Vagina (tissue), 2 donors: ENCODE measurements at regions not wholly inside any gene's neighbourhood (a gene's known extent, or its start where the extent isn't known, plus 50 kb on each side); places are given as distances from the start of the nearest gene placed in this dataset.
"Not testable (repeated sequence)": the region's sequence is repeated elsewhere in the genome, so short reads cannot be mapped to it uniquely, and the experiment has no call there.

Source experiments
- DNase-seq, 2 donors: peaks; one replicate each; pipeline ENCODE4 v3.0.0-alpha.2; 2017; ENCODE audit errors: extremely low spot score in 2 of 2
- H3K27ac ChIP-seq: fragments of 200-600 bp; sonication (generic); one replicate; pipeline ENCODE4 v1.5.1; 2019
- H3K27me3 ChIP-seq: fragments of 200-600 bp; sonication (generic); one replicate; pipeline ENCODE4 v1.5.1; 2019
- H3K36me3 ChIP-seq, 2 donors: fragments of 200-600 bp; sonication (generic); one replicate each; pipeline ENCODE4 v1.5.1; 2017 to 2019
- H3K4me1 ChIP-seq: fragments of 200-600 bp; sonication (generic); one replicate; pipeline ENCODE4 v1.5.1; 2019
- H3K4me3 ChIP-seq, 2 donors: fragments of 200-600 bp; sonication (generic); 1 replicate in 1 of 2; 2 replicates in 1 of 2; pipeline ENCODE4 v1.5.1; 2016 to 2019
- H3K9me3 ChIP-seq: fragments of 200-600 bp; sonication (generic); one replicate; pipeline ENCODE4 v1.5.1; 2019
- POLR2A ChIP-seq, 2 donors: fragments of 450-650 bp; IDR thresholded peaks; one replicate each; pipeline ENCODE4 v1.6.1; 2017; ENCODE audit warnings: antibody characterized with exemption in 2 of 2, mild to moderate bottlenecking in 2 of 2, moderate library complexity in 2 of 2
- POLR2AphosphoS5 ChIP-seq, 2 donors: sonication (generic); formaldehyde crosslinking; IDR thresholded peaks; one replicate each; pipeline ENCODE4 v1.9.0; 2017; ENCODE audit warnings: antibody characterized with exemption in 2 of 2, mild to moderate bottlenecking in 2 of 2, low read depth in 1 of 2; ENCODE audit not compliant: insufficient read depth in 1 of 2
- intact Hi-C: fragments of 100-400 bp; cut with DNase I; formaldehyde crosslinking; loops from one replicate; pipeline ENCODE4 v1.15.1; 2023
- TF ChIP-seq, protein P1 (sequence below), 3 experiments: fragments of 450-650 bp in 2 of 3; fragments of 200-600 bp in 1 of 3; sonication (generic) in 1 of 3; IDR thresholded peaks; one replicate each; pipeline ENCODE4 v1.5.1; 2017 to 2019; ENCODE audit warnings: antibody characterized with exemption in 3 of 3, mild to moderate bottlenecking in 2 of 3, moderate library complexity in 2 of 3

DNA sequence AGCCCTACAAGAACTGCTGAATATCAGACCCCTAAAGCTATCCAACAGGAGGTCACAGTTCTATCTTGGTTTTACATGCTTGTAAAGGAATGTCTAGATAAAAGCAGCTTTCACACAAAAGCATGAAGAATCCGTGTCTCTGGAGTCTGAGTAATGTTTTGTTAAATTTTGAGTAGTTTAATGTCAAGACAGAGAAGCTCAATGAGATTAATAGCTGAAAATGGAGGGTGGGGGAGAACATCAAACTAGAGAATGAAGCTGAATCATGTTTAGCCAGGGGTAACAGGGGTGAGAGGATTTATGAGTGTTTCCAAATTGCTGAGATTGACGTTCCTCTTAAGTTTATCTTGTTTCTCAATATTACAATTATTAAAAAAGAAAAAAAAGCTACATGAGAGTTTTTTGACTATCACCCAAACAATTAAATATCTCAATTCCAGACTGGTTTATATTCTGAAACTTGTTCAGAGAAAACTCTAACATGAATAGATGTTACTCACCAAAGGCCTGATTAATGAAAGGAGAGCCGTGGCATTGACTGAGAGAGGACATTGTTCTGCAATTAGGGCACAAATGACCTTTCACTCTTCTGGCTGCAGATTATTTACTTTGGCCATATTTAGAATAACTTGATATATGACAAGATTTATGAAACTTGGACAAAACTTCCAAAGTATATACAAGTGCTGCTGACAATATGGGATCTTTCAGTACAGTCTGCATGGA, 266.4 kb upstream of the ETAA1 start:
- no peaks in the 10 kb centered on the region for H3K27me3 ChIP-seq
- no peaks in the 10 kb centered on the region for H3K9me3 ChIP-seq
- no peaks in the 10 kb centered on the region for H3K4me1 ChIP-seq
- TF ChIP-seq, protein P1, sequence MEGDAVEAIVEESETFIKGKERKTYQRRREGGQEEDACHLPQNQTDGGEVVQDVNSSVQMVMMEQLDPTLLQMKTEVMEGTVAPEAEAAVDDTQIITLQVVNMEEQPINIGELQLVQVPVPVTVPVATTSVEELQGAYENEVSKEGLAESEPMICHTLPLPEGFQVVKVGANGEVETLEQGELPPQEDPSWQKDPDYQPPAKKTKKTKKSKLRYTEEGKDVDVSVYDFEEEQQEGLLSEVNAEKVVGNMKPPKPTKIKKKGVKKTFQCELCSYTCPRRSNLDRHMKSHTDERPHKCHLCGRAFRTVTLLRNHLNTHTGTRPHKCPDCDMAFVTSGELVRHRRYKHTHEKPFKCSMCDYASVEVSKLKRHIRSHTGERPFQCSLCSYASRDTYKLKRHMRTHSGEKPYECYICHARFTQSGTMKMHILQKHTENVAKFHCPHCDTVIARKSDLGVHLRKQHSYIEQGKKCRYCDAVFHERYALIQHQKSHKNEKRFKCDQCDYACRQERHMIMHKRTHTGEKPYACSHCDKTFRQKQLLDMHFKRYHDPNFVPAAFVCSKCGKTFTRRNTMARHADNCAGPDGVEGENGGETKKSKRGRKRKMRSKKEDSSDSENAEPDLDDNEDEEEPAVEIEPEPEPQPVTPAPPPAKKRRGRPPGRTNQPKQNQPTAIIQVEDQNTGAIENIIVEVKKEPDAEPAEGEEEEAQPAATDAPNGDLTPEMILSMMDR (IDR thresholded peaks at IDR 0.05) = no peak
- TF ChIP-seq POLR2AphosphoS5 (IDR thresholded peaks at IDR 0.05; ENCODE audit: insufficient read depth in 1 of 2, low read depth in 1 of 2) = no peak
- no peak overlapping the region for H3K4me3 ChIP-seq
- no peaks in the 10 kb centered on the region for H3K36me3 ChIP-seq
- H3K27ac ChIP-seq = no peak overlapping the region
- intact Hi-C loops = no loop called here
- no peak for DNase-seq

DNA sequence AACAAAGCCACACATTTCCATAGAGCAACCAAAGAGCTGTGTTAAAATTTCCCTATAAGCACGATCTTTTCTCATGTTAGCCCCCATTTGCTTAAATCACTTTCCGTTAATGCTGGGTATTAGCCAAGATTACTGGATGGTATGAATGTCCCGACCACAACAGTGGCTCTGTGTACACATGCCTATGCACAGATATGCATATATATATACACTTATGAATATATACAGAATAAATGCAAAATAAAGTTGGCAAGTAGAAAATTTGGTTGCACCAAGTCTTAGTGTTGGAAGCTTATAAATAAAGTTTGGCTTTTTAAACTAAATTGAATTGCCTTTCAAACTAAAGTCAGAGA, 265.9 kb upstream of the ETAA1 start:
- H3K36me3 ChIP-seq = no peaks in the 10 kb centered on the region
- DNase-seq = no peak
- intact Hi-C loops = no loop called here
- no peak overlapping the region for H3K27ac ChIP-seq
- no peaks in the 10 kb centered on the region for H3K4me1 ChIP-seq
- no peak for TF ChIP-seq POLR2AphosphoS5 (IDR thresholded peaks at IDR 0.05; ENCODE audit: insufficient read depth in 1 of 2, low read depth in 1 of 2)
- TF ChIP-seq, protein P1 (IDR thresholded peaks at IDR 0.05) = no peak
- no peak for TF ChIP-seq POLR2A (IDR thresholded peaks at IDR 0.05)
- H3K4me3 ChIP-seq = no peak overlapping the region
- no peaks in the 10 kb centered on the region for H3K9me3 ChIP-seq
- no peaks in the 10 kb centered on the region for H3K27me3 ChIP-seq

DNA sequence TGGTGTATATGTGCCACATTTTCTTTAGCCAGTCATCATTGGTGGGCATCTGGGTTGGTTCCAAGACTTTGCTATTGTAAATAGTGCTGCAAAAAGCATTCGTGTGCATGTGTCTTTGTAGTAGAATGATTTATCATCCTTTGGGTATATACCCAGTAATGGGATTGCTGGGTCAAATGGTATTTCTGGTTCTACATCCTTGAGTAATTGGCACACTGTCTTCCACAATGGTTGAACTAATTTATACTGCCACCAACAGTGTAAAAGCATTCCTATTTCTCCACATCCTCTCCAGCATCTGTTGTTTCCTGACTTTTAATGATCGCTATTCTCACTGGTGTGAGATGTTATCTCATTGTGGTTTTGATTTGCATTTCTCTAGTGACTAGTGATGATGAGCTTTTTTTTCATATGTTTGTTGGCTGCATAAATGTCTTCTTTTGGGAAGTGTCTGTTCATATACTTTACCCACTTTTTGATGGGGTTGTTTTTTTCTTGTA, 264.6 kb upstream of the ETAA1 start:
- H3K4me3 ChIP-seq, H3K36me3 ChIP-seq, H3K27ac ChIP-seq, H3K9me3 ChIP-seq, H3K27me3 ChIP-seq, DNase-seq, H3K4me1 ChIP-seq, intact Hi-C loops: not testable (repeated sequence)

DNA sequence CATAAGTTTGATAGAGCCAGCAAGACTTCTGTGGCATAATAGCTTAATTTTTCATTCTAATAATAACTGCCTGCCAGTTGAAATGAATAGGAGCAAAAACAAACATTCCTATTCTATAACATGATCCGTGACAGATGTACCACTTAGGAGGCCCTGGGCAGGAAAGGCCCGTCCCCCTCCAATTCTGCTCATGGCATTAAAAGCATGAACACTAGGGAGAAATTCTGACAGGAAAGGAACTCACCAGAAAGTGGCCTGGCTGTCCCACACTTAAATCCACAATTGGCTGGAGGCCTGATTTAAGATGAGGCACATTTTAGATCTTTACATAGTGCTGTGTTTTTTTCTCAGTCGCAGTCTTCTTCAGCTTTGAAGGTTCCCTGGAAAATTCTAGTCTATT, 261.9 kb upstream of the ETAA1 start:
- no peak for DNase-seq
- intact Hi-C loops = no loop called here
- Histone ChIP-seq H3K27me3 (no peaks in the 10 kb centered on the region), H3K4me3 (no peak overlapping the region), H3K9me3 (no peaks in the 10 kb centered on the region), H3K27ac (no peak overlapping the region), H3K36me3 (no peaks in the 10 kb centered on the region), H3K4me1 (no peaks in the 10 kb centered on the region)
- TF ChIP-seq, protein P1 (IDR thresholded peaks at IDR 0.05) = no peak
- TF ChIP-seq POLR2A (IDR thresholded peaks at IDR 0.05) (no peak), POLR2AphosphoS5 (IDR thresholded peaks at IDR 0.05; ENCODE audit: insufficient read depth in 1 of 2, low read depth in 1 of 2) (no peak)

DNA sequence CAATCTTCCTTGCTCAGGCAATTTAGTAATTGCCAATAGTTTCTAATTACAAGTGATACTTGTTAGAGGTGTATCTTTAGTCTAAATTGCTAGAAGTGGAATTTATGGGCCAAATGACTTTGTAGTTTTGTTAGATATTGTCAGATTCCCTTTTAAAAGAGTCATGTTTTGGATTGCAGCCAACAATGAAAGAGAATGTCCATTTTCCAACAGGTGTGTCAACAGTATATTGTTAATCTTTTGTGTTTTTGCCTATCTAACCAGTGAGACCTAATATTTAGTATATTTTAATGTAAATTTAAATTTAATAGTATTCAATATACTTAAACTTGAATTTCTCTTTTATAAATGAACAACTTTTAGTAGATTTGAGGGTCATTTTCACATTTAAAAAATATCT, 259.4 kb upstream of the ETAA1 start:
- no peaks in the 10 kb centered on the region for H3K27me3 ChIP-seq
- TF ChIP-seq, protein P1 (IDR thresholded peaks at IDR 0.05) = no peak
- no peak for TF ChIP-seq POLR2AphosphoS5 (IDR thresholded peaks at IDR 0.05; ENCODE audit: insufficient read depth in 1 of 2, low read depth in 1 of 2)
- intact Hi-C loops = no loop called here
- H3K27ac ChIP-seq = no peak overlapping the region
- H3K36me3 ChIP-seq = no peaks in the 10 kb centered on the region
- DNase-seq = no peak
- no peak overlapping the region for H3K4me3 ChIP-seq
- no peaks in the 10 kb centered on the region for H3K4me1 ChIP-seq
- H3K9me3 ChIP-seq = no peaks in the 10 kb centered on the region
